HG02610 (cell line): ENCODE measurements at regions not wholly inside any gene's neighbourhood (a gene's known extent, or its start where the extent isn't known, plus 50 kb on each side); places are given as distances from the start of the nearest gene placed in this dataset.
A peak's percentile ranks its signal among the peaks of the same experiment; 100 is the strongest.

Experiments
- ATAC-seq: cut with Tn5 transposase; IDR thresholded peaks from one replicate; pipeline ENCODE4 v1.9.1; 2021; ENCODE audit warnings: mild to moderate bottlenecking, moderate library complexity; ENCODE audit not compliant: unreplicated experiment

- ATAC-seq: no peak
These were observed 138.0 kb upstream of the SMAD3 start for GRCh38 chr15:66927201-66928077.

- no peak for ATAC-seq
These were observed 137.3 kb upstream of the SMAD3 start for GRCh38 chr15:66928101-66928500.

- ATAC-seq: no peak
These were observed 136.6 kb upstream of the SMAD3 start for GRCh38 chr15:66928784-66929183.

- no peak for ATAC-seq
These were observed 135.5 kb upstream of the SMAD3 start for GRCh38 chr15:66929843-66930402.

- ATAC-seq: no peak
These were observed 133.4 kb upstream of the SMAD3 start for GRCh38 chr15:66931768-66932633.

GRCh38 chr15:66932634-66933024 lies 132.8 kb upstream of the SMAD3 start:
- ATAC-seq: no peak

GRCh38 chr15:66933932-66934867 lies 131.2 kb upstream of the SMAD3 start:
- ATAC-seq: no peak

- no peak for ATAC-seq
These were observed 130.4 kb upstream of the SMAD3 start for GRCh38 chr15:66934868-66935520.

GRCh38 chr15:66935688-66936087 lies 129.7 kb upstream of the SMAD3 start:
- no peak for ATAC-seq

GRCh38 chr15:66936109-66936860 lies 129.1 kb upstream of the SMAD3 start:
- no peak for ATAC-seq

GRCh38 chr15:66936861-66937582 lies 128.4 kb upstream of the SMAD3 start:
- no peak for ATAC-seq

GRCh38 chr15:66937588-66937987 lies 127.8 kb upstream of the SMAD3 start:
- ATAC-seq: no peak

GRCh38 chr15:66938114-66938830 lies 127.1 kb upstream of the SMAD3 start:
- no peak for ATAC-seq

GRCh38 chr15:66939016-66939415 lies 126.4 kb upstream of the SMAD3 start:
- ATAC-seq: no peak

- no peak for ATAC-seq
These were observed 125.9 kb upstream of the SMAD3 start for GRCh38 chr15:66939451-66940023.

GRCh38 chr15:66940368-66940767 lies 125.0 kb upstream of the SMAD3 start:
- ATAC-seq: peak; percentile 90

- ATAC-seq: no peak
These were observed 124.2 kb upstream of the SMAD3 start for GRCh38 chr15:66941108-66941711.
